A204.1 (cell line): ENCODE measurements at regions not wholly inside any gene's neighbourhood (a gene's known extent, or its start where the extent isn't known, plus 50 kb on each side); places are given as distances from the start of the nearest gene placed in this dataset.
A peak's percentile ranks its signal among the peaks of the same experiment; 100 is the strongest.
"Not testable (repeated sequence)": the region's sequence is repeated elsewhere in the genome, so short reads cannot be mapped to it uniquely, and the experiment has no call there.

Source experiments
- FAIRE-seq: peaks from 2 replicates; lab custom pipeline; 2012; peaks lifted over from hg19 to GRCh38; lab: Jason Lieb, UNC

GRCh38 chr18:56009411-56009810 lies 421.4 kb upstream of the TCF4 start:
- FAIRE-seq: no peak

DNA sequence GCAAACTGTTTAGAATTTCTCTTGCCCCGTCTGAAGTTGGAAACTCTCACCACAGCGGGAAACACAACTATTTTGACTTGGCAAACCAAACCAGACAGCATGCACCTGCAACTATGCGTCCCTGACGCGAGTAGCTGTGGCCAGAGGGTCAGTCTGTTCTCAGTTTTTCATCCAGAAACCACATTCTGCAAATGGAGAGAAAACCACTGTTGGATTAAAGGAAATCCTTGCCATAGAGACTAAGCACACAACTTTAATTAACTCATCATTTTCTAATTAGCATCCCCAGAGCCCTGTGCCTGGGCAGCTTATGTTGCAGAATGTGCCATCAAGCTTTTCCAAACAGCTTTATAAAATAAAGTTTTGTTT lies 415.7 kb upstream of the TCF4 start:
- FAIRE-seq: no peak

- FAIRE-seq: no peak
Measured at GRCh38 chr18:56003009-56003719, 415.2 kb upstream of the TCF4 start.

DNA sequence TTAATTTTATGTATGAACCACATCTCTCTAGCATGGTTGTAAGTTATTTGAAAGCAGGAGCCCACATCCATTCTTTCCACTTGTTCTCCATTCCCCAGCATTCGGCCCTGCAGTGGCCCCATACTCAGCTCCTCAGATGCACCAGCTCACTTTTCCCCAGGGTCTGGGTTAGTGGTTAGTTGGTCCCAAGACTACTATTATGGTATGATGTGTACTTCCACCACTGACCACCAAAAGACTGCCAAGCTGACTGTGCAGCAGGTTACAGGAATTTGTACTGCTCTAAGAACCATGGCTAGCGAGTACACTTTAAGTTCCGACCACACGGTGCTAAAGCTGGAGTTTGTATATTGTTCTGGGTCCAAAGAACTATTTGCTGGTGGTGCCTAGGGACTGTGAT lies 413.6 kb upstream of the TCF4 start:
- no peak for FAIRE-seq

DNA sequence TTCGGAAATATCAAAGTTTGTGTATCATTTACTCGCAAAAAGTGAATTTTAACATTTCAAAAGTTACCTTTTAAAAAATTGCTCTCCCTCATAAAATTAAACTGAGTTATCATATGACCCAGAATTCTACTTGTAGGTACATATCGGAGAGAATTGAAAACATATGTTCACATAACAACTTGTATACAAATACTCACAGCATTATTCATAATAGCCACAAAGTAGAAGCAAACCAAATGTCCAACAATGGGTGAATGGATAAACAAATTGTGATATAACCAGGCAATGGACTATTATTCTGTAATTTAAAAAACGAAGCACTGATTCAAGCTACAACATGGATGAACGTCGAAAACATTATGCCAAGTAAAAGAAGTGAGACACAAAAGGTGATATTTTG lies 412.0 kb upstream of the TCF4 start:
- FAIRE-seq: no peak

- FAIRE-seq: no peak
Measured at GRCh38 chr18:55999641-56000040, 411.6 kb upstream of the TCF4 start.

DNA sequence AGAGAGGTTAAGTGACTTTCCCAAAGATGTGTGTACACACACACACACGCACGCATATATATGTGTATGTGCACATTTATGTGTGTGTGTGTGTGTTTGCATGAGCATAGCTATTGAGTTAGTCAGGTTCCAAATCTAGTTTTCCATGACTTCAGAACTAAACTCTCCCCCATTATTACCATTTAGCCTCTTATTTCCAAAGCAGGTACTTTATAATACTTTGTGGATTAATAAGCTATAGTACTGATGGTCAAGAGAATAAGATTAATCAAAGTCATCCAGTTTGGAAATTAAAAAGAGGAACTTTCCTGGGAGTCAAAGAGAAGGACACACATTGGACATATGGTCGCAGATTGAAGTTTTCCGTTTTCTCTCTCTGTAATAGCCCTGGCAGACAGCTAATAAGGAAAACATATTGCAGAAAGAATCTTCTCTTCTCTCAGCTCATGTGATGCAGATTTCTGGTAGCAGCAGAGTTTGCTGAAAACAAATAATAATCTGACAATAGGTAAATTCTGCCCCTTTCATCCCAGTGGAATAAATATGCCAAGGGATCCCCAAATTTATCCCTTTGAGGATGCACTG lies 410.9 kb upstream of the TCF4 start:
- no peak for FAIRE-seq

DNA sequence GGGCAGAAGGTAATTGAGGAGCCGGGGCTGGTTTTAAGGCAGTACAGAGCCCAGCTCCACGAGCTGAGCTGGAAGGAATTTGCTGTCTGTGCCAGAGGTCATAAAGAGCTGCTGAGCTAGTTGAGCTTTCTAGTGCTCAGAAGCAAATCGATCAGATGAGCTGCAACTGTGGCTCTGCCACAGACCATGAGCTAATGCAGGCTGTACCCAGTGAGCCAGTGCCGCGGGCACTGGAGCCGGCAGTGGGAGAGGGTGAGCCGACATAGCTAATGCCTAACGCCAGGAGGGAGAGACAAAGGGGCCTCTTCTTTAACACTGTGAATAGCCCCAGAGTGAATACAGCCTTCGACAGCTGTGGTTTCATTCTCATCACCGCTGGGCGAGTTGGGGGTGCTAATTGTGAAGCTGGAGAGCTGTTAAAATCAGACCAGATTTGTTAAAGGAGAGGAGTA lies 410.1 kb upstream of the TCF4 start:
- no peak for FAIRE-seq

- no peak for FAIRE-seq
Measured at GRCh38 chr18:55997151-55997561, 409.2 kb upstream of the TCF4 start.

DNA sequence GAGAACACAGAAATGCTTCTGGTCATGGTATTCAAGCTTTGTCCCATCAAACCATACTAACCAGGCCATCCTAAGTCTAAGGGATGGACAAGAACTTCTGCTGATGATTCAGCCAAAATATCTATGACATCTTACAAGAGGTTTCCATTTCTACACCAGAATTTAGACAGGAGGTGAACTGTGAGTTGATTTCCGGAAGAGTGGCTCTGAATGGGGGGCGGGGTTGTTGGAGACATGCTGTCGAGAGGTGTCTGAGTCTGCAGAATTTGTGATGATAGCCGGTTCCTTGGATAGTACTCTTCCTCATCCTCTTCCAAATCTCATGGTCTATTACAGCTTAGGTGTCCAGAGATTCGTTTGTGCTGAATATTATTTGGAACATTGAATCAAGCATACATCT lies 408.7 kb upstream of the TCF4 start:
- no peak for FAIRE-seq

DNA sequence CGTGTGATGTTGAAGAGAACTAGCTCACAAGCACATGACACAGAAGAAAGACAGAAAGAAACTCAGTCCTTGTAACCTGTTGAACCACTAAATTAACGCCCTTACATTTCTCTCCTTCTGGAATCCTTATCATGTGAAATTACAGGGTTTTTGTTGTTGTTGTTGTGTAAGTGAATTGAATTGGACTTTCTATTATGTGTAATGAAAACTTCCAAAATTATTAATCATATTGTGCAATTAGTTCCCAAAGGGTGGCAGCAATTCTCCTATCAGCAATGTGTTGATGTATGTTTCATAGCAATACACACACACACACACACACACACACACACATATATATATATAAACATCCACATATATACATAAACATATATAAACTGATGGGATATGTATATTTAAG lies 402.2 kb upstream of the TCF4 start:
- FAIRE-seq: no peak

DNA sequence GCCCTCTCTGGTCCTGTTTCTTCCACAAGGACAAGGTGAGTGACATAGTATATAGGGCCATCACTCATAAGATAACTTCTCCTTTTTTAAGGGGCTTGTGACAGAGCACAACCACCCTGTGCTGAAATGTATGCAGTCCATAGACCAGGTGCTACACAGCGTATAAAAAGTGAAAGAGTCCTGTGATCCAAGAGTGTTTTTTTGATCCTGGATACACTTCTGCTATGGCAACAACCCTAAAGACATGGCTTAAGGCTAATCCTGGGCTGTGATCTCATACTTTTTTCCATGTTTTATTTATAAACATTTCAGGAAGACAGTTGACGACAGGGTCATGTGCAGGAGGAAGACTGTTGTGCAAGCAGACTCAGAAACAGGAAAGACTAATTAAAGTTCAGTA lies 400.5 kb upstream of the TCF4 start:
- no peak for FAIRE-seq

- no peak for FAIRE-seq
Measured at GRCh38 chr18:55983433-55983832, 395.4 kb upstream of the TCF4 start.

DNA sequence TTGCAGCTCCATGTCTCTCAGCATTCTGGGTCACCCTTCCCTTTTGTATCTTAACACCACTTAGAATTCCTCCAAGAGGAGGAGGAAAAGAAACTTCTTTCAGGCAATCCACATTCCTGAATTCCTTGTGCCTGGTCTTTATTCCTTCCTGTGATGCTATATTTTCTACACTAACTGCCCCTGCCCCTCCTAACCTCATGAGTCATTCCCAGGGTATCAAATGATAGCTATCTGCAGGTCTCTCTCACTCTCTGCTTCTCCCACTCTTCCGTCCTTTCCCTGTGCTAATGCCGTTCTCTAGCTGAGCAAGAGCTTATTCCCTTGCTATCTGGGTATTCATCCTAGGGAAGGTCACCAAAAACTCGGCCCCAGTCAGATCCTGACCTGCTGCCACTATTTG lies 395.0 kb upstream of the TCF4 start:
- no peak for FAIRE-seq

DNA sequence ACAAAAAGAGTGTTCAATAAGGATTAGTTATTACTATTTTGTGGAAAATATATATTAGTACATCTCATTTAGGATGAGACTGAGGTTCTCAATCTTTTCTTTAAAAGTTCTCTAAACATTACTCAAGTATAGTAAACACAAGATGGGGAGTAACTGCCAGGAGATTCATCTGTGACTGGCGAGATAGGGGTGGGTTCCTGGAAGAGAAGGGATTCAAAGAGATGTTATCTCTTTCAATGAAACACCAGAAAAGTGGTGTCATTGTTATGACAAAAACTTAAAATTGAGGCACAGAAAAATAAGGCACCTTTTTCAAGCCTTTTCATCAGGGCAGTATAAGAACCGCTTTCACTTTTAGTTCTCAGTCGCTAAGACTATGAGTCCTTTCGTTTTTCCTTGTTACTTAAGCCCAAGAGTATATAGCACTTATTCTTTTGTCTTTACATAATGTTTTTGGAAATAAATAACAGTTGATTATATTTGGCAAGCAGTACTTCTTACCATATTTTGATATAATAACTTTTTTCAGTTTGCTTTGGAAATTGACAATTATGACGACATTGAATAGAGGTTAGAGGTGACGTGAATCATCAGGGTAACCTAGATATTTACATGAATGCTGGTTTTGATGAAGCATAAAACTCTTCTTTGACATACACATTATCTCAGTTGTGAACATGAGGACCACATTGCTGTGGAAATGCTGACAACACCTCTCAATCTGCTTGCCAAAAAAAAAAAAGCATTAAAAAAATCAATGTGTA lies 393.9 kb upstream of the TCF4 start:
- FAIRE-seq: peak; percentile 62

GRCh38 chr18:55974521-55974920 lies 386.5 kb upstream of the TCF4 start:
- no peak for FAIRE-seq

DNA sequence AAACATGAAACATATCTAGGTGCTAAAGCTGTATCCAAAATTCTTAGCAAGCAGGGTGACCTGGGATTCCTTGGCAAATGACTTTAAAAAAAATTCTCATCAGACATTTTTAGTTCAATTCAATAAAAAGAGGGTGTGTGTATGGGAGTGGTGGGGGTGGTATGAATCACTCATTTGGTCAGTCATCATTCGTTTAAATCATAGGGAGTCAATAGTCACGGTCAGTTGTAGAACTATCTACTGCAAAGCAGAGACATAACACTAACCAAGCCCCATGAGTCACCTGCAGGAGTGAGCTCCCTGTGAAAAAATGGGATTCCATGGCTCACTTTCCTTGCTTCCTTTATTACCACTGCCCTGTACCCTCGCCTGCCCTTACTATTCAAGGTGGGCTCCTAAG lies 380.6 kb upstream of the TCF4 start:
- no peak for FAIRE-seq

- FAIRE-seq: no peak
Measured at GRCh38 chr18:55967019-55967418, 379.0 kb upstream of the TCF4 start.

DNA sequence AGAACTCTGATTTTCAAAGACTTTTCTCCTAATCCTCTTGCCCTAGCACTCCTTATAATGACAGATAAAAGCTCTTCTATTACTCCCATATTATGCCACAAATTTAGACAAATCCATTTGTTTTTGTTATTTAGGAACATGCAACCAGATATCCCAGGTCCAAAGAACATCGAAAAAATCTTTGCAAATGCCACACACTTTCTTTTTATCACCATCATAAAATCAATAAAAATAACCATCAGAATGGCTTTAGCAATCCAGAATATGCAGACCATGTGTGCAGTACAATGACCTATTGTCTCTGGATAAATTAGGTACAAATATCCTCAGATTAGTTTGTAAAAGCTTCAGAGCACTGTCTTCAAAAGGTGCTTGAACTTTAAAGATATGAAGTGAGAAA lies 376.2 kb upstream of the TCF4 start:
- no peak for FAIRE-seq

DNA sequence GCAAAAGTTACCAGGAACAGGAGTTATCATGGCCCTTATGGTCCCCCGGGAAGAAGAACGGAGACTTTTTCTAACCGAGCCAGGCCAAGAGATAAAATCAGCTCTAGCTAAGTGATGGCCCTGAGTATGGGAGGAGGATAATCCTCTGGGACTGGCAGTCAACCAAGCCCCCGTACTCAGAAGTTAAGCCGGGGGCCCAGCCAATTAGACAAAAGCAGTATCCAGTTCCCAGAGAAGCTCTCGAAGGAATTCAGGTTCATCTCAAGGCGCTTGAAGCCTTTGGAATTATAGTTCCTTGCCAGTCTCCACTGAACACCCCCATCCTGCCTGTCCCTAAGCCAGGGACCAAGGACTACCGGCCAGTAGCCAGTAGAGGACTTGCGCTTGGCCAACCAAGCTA lies 365.3 kb upstream of the TCF4 start:
- FAIRE-seq: no peak

DNA sequence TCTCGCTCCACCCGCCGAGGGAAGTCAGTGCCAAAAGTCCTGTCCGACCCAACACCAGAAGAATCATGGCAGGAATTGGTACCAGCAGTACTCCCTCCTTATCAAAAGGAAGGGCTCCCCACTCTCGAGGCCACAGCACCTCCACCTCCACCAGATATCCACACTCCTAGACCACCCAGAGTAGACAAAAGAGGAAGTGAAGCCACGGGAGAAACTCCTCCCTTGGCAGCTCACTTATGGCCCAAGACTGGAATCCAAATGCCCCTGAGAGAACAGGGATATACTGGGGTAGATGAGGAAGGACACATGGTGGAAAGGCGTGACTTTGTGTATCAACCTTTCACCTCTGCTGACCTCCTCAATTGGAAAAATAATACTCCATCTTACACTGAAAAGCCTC lies 363.7 kb upstream of the TCF4 start:
- FAIRE-seq: not testable (repeated sequence)

DNA sequence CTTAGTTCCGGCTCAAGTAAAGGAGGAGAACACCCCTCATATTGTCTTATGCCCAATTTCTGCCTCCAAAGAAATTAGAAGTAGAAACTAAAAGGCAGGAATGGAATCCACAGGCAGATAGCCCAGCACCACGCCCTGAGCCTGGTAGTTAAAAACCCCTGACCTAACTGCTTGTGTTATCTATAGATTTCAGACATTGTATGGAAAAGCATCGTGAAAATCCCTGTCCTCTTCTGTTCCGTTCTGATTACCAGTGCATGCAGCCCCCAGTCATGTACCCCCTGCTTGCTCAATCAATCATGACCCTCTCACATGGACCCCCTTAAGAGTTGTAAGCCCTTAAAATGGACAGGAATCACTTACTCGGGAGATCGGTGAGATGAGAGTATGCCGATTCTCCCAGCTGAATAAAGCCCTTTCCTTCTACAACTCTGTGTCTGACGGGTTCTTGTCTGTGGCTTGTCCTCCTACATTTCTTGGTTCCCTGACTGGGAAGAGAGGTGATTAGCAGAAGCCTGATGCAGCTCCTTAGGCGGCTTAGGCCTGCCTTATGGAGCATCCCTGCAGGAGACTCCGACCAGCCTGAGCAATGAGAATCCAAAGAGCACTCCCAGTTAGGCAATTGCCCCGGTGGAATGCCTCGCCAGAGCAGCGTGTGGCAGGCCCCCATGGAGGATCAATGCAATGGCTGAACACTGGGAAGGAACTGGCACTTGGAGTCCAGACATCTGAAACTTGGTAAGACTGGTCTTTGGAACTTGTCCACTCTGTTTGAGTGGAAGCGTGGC lies 362.6 kb upstream of the TCF4 start:
- FAIRE-seq: no peak

- FAIRE-seq: no peak
Measured at GRCh38 chr18:55934821-55935220, 346.8 kb upstream of the TCF4 start.
